ENCODE measurements at regions not wholly inside any gene's neighbourhood (a gene's known extent, or its start where the extent isn't known, plus 50 kb on each side); places are given as distances from the start of the nearest gene placed in this dataset.

DNA sequence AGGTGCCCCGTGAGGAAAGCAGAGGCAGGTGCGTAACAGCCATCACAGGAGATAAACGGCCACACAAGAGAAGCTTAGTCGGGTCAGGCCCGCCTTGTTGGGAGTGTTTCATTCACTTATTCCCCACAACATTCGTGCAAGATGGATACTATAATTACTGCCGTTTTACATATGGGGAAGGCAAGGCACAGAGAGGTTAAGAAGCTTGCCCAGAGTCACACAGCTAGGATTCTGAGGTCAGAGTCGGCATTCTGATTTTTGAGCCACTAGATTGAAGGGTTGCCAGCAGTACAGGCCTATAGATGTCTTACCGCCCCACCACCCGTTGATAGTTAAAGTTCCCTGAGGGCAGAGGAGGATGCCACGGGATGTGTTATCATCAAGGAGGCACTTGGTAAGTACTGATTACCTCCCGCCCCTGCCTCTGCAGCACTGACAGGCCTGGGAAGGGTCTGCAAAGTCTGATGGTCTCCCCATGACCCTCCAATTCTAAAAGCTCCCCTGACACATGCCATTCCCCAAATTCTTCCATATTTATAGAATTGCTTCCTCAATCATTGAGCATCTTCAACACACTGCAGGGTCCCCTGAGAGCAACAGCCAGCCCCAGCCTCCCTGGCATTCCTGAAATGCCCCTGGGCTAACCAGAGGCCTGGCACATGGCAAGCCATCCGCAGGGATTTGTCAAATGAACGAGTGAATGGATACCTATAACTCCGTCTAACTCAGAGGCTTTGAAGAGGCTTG lies 74.7 kb upstream of the CLDN14 start:
- Mint-ChIP-seq H3K4me1 (ENCODE audit: low read depth) (no peaks in the 10 kb centered on the region), H3K36me3 (ENCODE audit: insufficient read depth) (no peaks in the 10 kb centered on the region), H3K27ac (no peak overlapping the region), H3K9me3 (ENCODE audit: low read depth) (peaks cover 5% of the 10 kb centered on the region), H3K27me3 (peaks cover 17% of the 10 kb centered on the region), H3K4me3 (ENCODE audit: low read depth) (no peak overlapping the region)
- TF ChIP-seq, protein P1, sequence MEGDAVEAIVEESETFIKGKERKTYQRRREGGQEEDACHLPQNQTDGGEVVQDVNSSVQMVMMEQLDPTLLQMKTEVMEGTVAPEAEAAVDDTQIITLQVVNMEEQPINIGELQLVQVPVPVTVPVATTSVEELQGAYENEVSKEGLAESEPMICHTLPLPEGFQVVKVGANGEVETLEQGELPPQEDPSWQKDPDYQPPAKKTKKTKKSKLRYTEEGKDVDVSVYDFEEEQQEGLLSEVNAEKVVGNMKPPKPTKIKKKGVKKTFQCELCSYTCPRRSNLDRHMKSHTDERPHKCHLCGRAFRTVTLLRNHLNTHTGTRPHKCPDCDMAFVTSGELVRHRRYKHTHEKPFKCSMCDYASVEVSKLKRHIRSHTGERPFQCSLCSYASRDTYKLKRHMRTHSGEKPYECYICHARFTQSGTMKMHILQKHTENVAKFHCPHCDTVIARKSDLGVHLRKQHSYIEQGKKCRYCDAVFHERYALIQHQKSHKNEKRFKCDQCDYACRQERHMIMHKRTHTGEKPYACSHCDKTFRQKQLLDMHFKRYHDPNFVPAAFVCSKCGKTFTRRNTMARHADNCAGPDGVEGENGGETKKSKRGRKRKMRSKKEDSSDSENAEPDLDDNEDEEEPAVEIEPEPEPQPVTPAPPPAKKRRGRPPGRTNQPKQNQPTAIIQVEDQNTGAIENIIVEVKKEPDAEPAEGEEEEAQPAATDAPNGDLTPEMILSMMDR (IDR thresholded peaks at IDR 0.05; ENCODE audit: unreplicated experiment), result no peak
- DNase-seq (ENCODE audit: low spot score, unreplicated experiment), result no peak

DNA sequence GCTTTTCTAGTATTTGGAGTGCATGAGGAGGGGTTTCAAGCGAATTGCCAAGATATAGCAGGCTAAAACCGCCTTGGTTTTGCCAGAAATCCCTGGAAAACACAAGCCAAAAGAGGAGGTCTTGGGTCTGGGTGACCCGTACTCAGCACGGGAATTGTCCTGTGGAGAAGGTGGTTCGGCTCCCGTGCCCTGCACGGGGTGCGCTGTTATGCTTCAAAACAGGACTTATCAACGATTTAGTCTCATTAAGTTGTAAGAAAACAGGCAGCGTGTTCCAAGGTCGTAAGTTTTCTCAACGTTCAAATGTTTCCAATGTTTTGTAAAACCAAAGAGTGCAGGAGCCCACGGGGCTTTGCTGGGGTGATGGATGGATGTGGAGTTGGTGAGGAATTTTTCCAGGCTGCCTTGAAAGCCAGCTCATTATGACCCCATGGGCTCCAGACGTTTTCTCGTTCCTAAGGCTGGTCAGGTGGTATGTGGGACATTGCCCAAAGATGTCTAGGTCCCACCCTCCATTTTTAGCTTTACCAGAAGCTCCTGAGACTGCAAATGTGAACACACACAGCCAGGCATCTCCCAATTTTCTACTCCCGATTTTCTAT lies 75.4 kb upstream of the CLDN14 start:
- DNase-seq (ENCODE audit: low spot score, unreplicated experiment), result no peak
- Mint-ChIP-seq H3K4me1 (ENCODE audit: low read depth) (no peaks in the 10 kb centered on the region), H3K27ac (no peak overlapping the region), H3K36me3 (ENCODE audit: insufficient read depth) (no peaks in the 10 kb centered on the region), H3K27me3 (peaks cover 11% of the 10 kb centered on the region), H3K4me3 (ENCODE audit: low read depth) (no peak overlapping the region), H3K9me3 (ENCODE audit: low read depth) (peaks cover 5% of the 10 kb centered on the region)
- TF ChIP-seq, protein P1 (IDR thresholded peaks at IDR 0.05; ENCODE audit: unreplicated experiment), result no peak

DNA sequence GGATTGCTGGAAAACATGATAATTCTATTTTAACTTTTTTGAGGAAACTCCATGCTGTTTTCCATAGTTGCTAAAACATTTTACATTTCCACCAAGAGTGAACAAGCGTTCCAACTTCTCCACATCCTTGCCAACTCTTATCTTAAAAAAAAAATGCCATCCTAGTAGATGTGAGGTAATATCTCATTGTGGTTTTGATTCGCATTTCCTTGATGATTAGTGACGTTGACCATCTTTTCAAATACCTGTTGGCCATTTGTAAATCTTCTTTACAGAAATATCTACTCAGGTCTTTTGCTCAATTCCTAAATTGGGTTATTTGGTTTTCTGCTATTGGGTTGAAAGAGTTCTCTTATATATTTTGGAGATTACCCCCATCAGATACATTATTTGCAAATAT lies 77.4 kb upstream of the CLDN14 start:
- Mint-ChIP-seq H3K4me1 (ENCODE audit: low read depth) (no peaks in the 10 kb centered on the region), H3K36me3 (ENCODE audit: insufficient read depth) (no peaks in the 10 kb centered on the region), H3K4me3 (ENCODE audit: low read depth) (no peak overlapping the region), H3K27me3 (peaks cover 9% of the 10 kb centered on the region), H3K27ac (no peak overlapping the region), H3K9me3 (ENCODE audit: low read depth) (peaks cover 5% of the 10 kb centered on the region)
- no peak for DNase-seq (ENCODE audit: low spot score, unreplicated experiment)
- TF ChIP-seq, protein P1 (IDR thresholded peaks at IDR 0.05; ENCODE audit: unreplicated experiment), result no peak

DNA sequence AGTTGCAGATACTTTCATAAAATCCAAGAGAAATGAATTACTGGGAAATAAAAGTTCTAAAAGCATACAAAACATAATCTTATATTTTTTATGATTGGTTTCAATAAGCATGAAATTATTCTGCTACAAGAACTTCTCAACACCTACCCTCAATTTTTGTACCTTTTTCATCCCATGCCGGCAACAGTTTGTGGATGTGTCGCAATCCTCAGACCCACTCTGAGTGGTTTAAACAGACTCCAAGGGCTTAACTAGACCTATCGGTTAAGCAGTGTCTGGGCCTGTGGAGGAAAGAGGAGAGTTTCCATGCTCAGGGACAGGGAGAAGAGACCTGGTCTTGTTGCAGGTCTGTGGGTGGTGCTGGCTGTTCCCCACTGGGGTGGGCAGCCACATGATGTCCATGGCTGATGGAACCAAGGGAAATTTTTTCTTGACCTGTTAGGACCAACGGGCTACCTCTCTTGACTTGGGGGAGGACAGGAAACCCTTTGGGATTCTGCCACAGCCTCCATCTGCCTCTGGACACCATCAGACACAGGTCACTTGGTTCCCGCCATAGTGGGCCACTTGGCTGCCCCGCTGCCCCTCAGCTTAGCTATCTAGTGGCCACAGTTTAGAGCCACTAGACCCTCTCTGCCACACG lies 81.1 kb upstream of the CLDN14 start:
- Mint-ChIP-seq H3K36me3 (ENCODE audit: insufficient read depth) (no peaks in the 10 kb centered on the region), H3K4me1 (ENCODE audit: low read depth) (no peaks in the 10 kb centered on the region), H3K9me3 (ENCODE audit: low read depth) (peaks cover 5% of the 10 kb centered on the region), H3K4me3 (ENCODE audit: low read depth) (no peak overlapping the region), H3K27me3 (peaks cover 10% of the 10 kb centered on the region), H3K27ac (no peak overlapping the region)
- no peak for DNase-seq (ENCODE audit: low spot score, unreplicated experiment)
- TF ChIP-seq, protein P1 (IDR thresholded peaks at IDR 0.05; ENCODE audit: unreplicated experiment), result no peak

DNA sequence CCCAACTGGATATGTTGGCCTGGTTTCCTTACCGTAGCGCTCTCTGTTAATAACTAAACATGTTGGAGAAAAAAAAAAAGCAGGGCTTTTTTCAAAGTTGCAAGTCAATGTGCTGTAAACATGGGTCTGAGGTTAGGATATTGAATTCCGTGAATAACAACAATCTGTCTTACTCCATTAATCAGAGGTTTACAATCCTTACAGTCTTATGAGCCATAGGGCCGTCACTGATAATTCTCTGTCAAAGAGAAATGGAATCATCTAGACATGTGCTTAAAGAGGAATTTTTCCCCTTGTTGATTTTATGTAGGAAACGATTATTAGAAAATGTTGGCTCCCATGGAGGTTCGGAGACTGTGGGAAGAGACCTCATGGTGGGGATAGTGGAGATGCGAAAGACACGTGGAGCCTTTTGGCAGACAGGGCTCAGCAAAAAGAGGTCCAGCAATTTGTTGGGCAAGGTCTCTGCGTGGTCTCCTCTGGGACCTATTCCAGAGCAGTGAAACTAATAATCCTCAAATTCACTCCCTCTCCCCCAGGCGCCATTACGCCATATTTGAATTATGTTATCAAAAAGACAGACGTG lies 83.5 kb upstream of the CLDN14 start:
- H3K4me1 Mint-ChIP-seq (ENCODE audit: low read depth), result no peaks in the 10 kb centered on the region
- H3K27me3 Mint-ChIP-seq, result peaks cover 10% of the 10 kb centered on the region
- H3K27ac Mint-ChIP-seq, result no peak overlapping the region
- DNase-seq (ENCODE audit: low spot score, unreplicated experiment), result no peak
- no peaks in the 10 kb centered on the region for H3K9me3 Mint-ChIP-seq (ENCODE audit: low read depth)
- TF ChIP-seq, protein P1 (IDR thresholded peaks at IDR 0.05; ENCODE audit: unreplicated experiment), result no peak
- no peaks in the 10 kb centered on the region for H3K36me3 Mint-ChIP-seq (ENCODE audit: insufficient read depth)
- H3K4me3 Mint-ChIP-seq (ENCODE audit: low read depth), result no peak overlapping the region

Data from progenitor cell of endocrine pancreas (in vitro differentiated cells).